Astrocyte of the spinal cord (primary cell): ENCODE measurements at regions not wholly inside any gene's neighbourhood (a gene's known extent, or its start where the extent isn't known, plus 50 kb on each side); places are given as distances from the start of the nearest gene placed in this dataset.

ENCODE experiments used
- DNase-seq: peaks from one replicate; pipeline ENCODE4 v3.0.0; 2011; ENCODE audit warnings: low read depth, low spot score
- H3K4me3 ChIP-seq: 2 replicates; pipeline ENCODE4 v1.5.1; 2011; ENCODE audit warnings: low read depth, mild to moderate bottlenecking, low read length, moderate library complexity
- in situ Hi-C: cut with HindIII; loops from 2 replicates; pipeline ENCODE4 v1.10.0; 2017; ENCODE audit warnings: low sequenced_read_pairs
- TF ChIP-seq, protein P1 (sequence below): IDR thresholded peaks from 2 replicates; pipeline ENCODE4 v1.5.1; 2012; ENCODE audit warnings: low read depth, mild to moderate bottlenecking, low read length, inconsistent platforms

DNA sequence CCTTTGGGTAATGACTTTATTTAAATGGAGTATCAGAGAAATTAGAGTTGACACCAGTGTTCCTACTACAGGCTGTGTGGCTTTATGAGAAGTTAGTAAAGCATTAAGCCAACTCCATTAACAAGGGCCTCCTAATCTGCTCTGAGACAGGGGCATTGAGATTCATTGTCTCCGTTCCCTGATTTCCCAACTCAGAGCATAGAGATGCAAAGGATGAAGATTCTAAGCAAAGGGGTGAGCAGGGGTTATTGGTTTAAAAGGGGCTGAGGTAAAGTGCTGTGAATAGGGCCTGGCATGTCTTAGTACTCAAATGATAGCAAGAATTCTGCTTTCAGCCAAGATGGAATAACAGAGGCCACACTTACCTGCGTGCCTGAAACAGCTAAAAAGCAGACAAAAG is 428.4 kb downstream of the PTPRU start:
- TF ChIP-seq, protein P1, sequence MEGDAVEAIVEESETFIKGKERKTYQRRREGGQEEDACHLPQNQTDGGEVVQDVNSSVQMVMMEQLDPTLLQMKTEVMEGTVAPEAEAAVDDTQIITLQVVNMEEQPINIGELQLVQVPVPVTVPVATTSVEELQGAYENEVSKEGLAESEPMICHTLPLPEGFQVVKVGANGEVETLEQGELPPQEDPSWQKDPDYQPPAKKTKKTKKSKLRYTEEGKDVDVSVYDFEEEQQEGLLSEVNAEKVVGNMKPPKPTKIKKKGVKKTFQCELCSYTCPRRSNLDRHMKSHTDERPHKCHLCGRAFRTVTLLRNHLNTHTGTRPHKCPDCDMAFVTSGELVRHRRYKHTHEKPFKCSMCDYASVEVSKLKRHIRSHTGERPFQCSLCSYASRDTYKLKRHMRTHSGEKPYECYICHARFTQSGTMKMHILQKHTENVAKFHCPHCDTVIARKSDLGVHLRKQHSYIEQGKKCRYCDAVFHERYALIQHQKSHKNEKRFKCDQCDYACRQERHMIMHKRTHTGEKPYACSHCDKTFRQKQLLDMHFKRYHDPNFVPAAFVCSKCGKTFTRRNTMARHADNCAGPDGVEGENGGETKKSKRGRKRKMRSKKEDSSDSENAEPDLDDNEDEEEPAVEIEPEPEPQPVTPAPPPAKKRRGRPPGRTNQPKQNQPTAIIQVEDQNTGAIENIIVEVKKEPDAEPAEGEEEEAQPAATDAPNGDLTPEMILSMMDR, result no peak
- H3K4me3 ChIP-seq, result no peak overlapping the region
- no peak for DNase-seq
- in situ Hi-C loops, result no loop called here

DNA sequence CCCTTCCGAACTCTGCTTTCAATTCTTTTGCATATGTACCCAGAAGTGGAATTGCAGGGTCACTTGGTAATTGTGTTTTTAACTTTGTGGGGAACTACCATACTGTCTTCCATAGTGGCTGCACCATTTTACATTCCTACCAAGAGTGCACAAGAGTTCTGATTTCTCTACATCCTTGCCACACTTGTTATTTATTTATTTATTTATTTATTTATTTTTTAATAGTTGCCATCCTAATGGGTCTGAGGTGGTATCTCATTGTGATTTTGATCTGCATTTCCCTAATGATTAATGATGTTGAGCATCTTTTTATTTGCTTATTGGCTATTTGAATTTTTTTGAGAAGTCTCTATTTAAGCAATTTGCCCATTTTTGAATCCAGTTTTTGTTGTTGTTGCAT is 422.4 kb downstream of the PTPRU start:
- no peak for DNase-seq
- H3K4me3 ChIP-seq, result no peak overlapping the region
- TF ChIP-seq, protein P1, result no peak
- in situ Hi-C loops, result no loop called here

DNA sequence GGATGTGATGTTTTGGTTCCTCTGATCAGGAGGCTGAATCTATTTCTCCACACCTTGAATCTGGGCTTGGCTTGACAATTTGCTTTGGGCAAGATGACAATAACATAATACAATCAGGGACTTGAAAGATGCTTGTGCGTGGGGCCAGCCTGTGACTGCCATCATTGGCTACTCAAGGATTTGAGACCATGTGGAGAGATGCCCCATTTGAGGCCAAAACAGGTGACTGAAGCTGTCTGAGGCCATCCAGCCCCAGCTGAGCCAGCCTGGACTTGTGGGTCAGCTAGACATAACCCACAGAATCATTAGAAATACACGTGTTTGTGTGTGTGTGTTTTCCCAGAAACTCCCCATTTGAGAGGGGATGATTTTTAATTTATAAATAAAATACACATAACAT is 421.5 kb downstream of the PTPRU start:
- DNase-seq, result no peak
- in situ Hi-C loops, result no loop called here
- TF ChIP-seq, protein P1, result no peak
- H3K4me3 ChIP-seq, result no peak overlapping the region

DNA sequence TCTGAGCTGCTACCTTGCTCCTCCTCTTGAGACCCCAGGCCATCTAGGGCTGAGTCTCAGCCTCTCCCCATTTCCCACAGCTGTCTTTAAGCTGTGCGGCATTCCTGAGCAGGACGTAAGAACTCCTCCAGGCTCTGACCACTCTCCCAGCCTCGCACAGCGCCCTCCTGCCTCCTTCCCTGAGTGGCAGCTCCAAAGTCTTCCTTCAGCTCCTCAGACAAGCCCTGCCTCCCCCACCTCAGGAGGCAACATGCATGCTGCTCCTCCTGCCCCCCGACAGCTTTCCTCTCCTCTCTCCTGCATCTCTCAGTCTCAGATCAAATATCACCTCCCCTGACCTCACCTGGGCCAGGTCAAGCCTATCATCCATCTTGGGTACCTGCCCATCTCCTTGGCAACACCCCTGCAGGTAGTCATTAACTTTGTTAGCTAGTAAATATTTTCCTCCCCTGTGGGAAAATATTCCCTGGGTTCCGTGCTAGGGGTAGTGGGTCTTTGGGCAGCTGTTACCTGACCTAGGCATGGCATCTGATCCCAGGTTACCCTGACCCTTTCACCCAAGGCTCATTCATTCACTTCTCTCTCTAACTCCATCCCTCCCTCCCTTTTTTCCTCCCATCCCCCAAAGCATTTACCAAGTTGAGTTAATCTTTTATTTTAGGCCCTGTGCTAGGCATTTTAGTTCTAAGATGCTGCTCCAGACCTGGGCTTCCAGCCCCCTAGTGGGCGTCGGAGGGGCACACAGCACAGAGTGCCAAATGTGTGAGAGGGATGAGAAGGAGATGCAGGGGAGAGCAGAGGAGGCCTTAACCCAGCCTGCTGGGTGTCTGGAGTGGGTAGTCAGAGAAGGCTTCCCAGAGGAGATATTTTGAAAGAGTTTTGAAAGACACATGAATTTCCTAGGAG is 419.9 kb downstream of the PTPRU start:
- in situ Hi-C loops, result no loop called here
- TF ChIP-seq, protein P1, result peak; percentile 55
- H3K4me3 ChIP-seq, result no peak overlapping the region
- DNase-seq, result no peak

DNA sequence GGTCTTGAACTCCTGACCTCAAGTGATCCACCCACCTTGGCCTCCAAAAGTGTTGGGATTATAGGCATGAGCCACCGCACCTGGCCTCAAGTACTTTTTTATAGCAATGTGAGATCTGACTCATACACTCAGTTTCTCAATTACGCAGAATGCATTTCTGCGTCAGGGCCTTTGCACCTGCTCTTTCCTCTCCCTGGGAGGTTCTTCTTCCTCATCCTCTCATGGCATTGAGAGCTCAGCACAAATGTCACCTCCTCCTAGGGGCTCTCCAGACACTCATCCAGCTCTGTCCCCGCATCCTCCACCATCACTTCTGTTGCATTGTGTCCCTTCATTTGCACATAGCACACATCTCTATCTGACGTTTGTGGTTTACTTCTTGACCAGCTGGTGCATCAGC is 418.8 kb downstream of the PTPRU start:
- in situ Hi-C loops, result no loop called here
- DNase-seq, result no peak
- TF ChIP-seq, protein P1, result no peak
- no peak overlapping the region for H3K4me3 ChIP-seq

DNA sequence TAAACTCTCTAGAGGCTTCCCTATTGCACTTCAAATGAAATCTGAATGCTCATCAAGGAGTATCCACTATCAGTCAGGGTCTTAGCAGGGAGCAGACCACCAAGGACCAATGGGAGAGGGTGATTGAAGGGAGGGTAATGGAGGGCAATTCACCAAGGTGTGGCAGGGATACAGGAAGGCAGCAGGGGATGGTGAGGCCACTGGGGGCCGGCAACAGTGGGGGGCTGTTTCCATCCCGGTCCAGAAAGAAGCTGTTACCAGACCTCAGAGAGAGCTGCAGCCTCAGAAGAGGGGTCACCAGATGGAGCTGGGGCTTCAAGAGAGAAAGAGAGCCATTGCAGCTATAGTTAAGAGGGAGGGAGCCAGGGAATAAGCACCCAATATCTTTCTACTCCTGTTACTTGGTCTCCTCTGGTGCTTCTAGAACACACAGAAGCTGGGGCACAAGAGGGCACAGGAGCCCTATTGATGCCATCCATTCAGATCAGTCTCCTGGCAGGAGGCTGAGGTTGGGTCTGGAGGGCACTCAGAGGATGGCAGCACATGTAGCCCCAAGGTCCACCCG is 417.6 kb downstream of the PTPRU start:
- DNase-seq, result no peak
- no peak overlapping the region for H3K4me3 ChIP-seq
- TF ChIP-seq, protein P1, result no peak
- in situ Hi-C loops, result no loop called here
